HG03039 (cell line): ENCODE measurements at regions not wholly inside any gene's neighbourhood (a gene's known extent, or its start where the extent isn't known, plus 50 kb on each side); places are given as distances from the start of the nearest gene placed in this dataset.
"Not testable (repeated sequence)": the region's sequence is repeated elsewhere in the genome, so short reads cannot be mapped to it uniquely, and the experiment has no call there.

Experiments used
- ATAC-seq: cut with Tn5 transposase; IDR thresholded peaks from one replicate; pipeline ENCODE4 v1.9.1; 2021; ENCODE audit warnings: mild to moderate bottlenecking, moderate library complexity; ENCODE audit not compliant: unreplicated experiment

DNA sequence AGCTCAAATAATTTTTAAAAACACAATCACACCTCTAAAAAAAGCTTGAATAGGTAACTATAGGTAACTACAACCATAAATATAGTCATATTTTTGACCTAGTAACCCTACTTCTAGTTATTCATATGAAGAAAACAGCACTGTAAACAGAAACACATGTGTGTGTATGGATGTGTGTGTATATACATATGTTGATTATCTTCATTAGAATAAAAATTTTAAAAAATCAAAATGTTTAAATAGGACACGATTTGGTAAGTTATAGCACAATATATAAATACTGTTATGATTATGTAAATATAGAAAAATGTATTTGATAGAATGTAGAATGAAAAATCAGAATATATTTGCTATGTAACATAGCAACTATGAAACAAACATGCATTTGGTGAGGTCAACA, 258.1 kb upstream of the GK2 start:
- ATAC-seq: no peak

DNA sequence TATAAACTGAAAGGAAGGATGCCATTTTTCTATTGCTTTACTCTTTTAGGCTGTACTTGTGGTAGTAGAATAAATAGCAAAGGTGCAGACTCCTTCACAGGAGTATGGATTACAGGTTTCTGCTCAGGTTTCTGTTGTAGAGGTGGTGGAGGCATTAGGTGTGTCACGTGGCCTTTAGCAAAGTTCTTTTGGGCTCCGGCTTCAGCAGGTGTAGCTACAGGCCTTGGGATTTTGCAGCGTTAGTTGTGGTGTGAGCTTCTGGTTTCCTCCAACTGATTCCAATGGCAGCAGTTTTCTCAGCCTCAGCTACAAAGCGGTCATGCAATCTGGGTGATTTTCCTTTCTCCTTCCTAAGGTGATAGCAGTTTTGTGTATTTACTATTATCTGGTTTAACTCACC, 255.8 kb upstream of the GK2 start:
- ATAC-seq: no peak

DNA sequence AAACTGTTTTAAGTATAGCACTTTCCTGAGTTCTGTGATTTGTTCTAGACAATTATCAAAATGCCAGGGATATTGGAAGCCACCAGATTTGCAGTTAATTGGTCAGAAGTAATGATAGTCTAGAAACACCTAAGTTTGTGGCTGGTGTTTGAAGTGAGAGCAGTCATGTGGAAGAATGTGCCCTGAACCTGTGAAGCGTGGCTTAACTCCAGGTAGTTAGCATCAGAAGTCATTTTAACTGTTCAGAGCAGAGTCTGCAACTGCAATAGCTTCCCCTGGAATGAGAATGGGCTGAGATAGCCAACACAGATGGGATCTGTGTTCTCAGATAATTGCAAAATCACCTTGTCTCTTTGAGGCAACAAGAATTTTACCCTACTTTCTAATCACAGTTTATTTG, 255.1 kb upstream of the GK2 start:
- no peak for ATAC-seq

DNA sequence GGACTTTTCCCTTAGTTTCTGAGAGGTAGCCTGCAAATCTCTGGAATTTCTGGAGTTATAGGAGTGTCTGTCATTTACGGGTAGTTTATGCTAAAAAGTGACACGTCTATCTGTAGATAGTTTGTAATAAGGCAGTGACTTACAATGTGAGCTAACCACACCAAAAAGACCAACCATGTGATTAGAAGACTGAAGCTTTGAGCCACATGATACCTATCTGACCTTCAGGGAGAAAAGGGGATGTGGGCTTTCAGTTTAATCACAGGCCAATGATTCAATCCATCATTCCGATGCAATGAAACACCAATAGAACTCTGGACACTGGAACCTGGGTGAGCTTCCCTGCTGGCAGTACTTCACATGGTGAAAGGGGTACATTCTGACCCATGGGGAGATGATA, 254.6 kb upstream of the GK2 start:
- ATAC-seq: no peak

DNA sequence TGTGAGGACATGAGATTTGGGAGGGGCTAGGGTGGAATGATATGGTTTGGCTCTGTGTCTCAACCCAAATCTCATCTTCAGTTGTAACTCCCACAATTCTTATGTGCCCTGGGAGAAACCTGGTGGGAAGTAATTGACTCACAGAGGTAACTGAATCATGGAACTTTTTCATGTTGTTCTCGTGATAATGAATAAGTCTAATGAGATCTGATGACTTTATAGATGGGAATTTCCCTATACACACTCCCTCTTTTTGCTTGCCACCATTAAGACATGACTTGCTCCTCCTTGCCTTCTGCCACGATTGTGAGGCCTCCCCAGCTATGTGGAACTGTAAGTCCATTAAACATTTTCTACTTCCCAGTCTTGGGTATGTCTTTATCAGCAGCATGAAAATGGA, 253.2 kb upstream of the GK2 start:
- ATAC-seq: no peak

DNA sequence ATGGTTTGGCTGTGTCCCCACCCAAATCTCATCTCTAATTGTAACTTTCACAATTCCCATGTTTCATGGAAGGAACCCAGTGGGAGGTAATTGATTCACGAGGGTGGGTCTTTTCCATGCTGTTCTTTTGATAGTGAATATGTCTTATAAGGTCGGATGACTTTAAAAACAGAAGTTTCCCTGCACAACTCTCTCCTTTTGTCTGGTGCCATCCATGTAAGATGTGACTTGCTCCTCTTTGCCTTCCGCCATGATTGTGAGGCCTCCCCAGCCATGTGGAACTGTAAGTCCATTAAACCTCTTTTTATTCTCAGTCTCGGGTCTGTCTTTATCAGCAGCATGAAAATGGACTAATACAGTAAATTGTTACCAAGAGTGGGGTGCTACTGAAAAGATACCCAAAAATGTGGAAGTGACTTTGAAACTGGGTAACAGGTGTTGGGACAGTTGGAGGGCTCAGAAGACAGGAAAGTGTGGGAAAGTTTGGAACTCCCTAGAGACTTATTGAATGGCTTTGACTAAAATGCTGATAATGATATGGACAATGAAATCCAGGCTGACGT, 251.4 kb upstream of the GK2 start:
- ATAC-seq: not testable (repeated sequence)

DNA sequence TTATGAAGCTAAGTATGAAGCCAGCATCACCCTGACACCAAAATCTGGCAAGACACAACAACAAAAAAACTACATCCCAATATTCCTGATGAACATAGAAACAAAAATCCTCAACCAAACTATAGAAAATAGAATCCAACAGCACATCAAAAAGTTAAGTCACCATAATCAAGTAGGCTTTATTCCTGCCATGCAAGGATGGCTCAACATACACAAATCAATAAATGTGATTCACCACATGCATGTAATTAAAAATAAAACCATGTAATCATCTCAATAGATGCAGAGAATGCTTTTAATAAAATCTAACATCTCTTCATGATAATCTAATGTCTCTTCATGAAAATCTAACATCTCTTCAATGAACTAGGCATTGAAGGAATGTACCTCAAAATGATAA, 249.4 kb upstream of the GK2 start:
- no peak for ATAC-seq

DNA sequence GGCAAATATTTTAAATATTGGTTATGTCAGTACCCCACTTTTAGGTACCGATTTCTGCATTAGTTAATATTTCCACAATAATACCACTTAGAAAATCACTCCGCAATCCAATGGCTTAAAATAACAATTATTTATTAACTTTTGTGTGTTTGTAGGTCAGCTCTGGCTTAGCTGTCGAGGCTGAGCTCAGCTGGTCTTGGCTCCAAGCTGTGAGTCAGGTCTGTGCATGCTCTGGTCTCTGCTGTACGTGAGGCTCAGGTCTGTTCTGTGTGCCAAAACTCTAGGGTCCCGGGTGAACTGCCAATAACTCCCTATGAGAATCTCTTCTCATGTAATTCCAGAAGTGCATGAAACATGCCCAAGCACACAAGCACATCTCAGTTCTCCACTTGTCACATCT, 245.8 kb upstream of the GK2 start:
- no peak for ATAC-seq

DNA sequence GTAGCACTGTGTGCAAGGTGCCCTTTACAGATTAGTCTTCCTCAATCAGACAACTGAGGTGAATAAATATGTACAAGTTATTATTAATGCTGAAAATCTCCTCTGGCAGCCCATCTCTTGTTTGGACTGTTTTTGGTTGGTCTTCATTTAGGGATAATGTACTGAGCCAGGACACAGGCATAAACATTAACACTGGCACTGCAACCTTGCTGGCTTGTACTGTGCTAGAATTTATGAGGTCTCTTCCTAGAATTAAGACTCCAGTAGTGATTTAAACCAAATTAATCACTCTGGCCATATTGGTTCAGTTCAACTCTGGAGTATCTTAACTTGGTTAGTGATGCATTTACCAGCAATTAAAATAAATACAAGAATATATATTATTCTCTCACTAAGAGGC, 244.7 kb upstream of the GK2 start:
- no peak for ATAC-seq

DNA sequence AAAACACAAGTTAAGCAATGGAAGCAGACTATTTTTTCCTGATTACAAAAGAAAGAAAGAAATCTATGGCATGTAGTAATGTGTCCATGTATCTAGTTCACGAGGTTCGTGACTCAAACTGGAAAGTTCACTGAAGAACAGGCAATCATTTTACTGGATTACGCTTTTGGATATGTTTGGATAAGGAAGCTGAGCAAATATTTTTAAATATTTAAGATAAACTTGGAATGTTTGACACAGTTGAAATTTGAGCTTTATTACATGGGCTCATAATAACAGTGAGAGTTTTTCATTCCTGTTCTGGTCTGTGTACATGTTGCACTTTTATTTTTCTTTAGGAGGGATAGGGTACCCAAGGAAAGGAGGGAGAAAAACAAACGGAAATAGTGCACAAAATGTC, 244.2 kb upstream of the GK2 start:
- ATAC-seq: no peak

DNA sequence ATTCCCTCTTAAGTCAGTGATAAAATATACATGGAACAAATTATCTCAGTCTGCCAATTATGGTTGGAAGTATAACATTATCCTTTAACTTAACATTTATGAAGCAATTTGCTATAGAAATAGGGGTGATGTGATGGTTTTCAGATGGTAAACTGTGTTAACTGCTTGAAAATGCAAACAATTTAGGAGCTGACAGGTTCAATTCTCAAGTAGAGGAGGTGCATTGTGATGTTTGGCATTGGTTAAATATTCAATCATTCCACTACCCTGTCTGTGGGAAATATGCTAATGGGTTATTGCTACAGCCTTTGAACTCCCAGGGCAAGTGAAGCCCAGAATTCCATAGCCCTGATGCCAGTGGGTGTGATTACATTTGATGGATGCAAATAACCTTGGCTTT, 243.4 kb upstream of the GK2 start:
- no peak for ATAC-seq

DNA sequence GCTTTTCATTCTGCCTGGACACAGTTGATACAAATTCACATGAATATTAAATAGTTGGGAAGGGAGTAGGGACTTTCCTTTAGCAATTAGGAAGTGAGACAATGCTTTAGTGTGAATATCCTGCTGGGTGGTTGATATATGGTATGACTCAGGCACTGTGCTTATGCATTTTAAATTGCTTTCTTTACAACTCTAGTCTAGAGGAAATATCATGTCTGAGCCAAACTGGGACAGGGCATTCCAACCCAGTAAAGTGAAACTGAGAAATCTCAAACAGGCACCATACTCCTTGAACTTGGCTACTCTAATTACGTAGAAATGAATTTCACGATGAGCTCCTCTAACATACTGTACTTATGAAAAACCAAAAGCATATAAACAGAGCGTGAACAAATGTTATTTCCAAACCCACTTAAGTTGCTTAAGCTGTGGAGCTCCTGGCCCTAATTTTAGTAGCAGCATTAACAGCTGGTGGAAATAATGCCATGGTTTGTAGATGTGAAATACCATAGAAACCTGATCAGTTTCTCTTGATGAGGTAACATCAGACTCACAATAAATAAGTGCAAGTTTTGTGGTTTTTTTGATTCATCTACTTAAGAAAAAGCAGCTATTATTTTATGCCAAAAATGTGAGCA, 242.9 kb upstream of the GK2 start:
- no peak for ATAC-seq

DNA sequence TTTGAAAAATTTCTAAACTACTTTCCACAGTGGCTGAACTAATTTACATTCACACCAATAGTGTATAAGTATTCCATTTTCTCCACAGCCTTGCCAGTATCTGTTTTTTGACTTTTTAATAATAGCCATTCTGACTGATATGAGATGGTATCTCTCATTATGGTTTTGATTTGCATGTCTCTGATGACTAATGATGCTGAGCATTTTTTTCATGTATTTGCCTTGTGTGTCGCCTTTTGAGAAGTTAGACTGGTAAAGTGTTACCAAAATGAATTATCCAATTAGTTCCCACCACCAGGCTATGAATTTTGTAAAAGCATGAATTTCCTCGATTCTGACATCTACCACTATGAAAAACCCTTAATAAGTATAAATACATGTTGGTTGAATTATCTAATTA, 242.2 kb upstream of the GK2 start:
- ATAC-seq: no peak

DNA sequence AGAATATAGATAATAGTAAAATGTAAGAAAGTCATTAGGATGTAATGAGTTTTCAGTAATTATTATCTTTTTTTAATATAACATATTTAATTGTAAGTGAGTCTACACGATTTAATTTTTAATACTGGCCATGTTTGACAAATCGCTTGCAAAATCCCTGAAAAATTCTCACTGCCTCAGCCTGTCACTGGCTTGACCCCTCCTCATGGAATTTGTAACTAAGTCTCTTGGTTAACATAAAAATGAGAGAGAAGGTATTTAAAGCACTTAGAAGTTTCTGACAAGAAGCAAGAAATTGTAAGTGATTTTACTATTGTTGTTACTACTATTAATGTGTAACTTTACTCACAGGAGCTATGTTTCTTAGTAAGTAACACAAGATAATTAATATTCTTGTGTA, 237.9 kb upstream of the GK2 start:
- ATAC-seq: no peak

DNA sequence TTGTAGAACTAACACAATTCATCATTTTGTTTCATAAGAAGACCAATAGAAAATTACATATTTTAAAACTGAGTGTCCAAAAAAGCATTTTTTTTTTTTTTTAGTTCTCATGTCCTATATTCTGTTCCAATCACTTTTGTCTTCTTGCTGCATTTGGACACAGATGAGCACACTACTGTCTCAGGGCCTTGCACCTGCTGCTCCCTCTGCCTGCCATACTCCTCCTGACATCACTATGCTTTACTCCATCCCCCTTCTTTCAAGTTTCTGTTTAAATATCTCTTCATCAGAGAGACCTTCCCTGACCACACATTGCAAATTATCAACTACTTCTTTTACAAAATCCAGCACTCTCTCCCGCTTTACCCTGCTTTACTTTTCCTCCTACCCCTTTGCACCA, 230.7 kb upstream of the GK2 start:
- ATAC-seq: no peak

DNA sequence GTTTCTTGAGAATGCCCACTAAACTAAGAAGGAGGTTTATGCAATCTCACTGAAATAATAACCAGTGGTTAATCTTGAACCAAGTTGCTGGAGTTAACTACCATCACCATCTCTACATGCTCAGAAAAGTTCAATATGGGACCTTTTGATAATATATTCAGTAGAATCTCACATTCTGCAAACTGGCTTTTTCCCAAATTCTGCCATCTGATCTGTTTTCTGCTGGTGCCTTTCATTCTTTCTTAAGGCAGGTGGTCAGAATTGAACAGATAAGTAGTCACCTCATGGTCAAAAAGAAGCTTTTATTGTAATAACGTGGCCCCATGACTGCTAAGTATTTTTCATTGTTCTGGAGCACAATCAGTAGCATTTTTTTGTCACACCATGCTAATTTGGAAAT, 229.0 kb upstream of the GK2 start:
- ATAC-seq: no peak

DNA sequence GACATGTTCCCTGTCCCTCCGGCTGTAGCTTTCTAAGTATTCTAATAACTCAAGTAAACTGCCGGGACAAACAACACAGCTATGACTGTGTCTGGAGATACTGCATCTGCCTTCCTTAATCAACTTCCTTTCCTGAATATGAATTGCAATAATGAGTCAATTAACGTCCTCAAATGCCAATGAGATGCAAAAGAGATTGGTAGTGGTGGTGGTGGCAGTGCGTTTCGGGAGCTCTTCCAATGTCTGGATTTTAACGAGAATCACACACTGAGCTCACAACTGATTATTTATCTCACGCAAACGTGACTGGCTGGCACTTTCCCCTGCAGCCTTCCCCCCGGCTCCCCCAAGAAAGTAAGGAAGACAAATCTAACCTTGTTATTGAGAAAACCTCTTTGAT, 226.1 kb upstream of the GK2 start:
- no peak for ATAC-seq

DNA sequence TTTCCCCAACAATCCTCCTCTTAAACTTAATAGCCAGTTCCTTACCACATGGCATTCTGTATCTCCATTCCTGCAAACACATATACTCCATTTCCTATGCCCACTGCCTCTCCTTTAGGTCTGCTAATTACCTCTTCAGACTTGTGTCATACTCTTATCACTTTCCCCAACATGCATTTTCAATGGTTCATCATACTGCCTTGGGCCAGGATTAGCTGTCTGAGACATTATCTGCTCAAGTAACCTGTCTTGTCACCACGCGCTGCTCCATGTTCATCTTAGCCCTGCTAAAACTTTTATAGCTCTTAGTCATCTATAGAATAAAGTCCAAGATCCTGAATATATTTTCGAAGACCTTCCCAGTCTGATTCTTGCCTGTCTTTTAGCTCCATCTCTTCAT, 224.1 kb upstream of the GK2 start:
- no peak for ATAC-seq

DNA sequence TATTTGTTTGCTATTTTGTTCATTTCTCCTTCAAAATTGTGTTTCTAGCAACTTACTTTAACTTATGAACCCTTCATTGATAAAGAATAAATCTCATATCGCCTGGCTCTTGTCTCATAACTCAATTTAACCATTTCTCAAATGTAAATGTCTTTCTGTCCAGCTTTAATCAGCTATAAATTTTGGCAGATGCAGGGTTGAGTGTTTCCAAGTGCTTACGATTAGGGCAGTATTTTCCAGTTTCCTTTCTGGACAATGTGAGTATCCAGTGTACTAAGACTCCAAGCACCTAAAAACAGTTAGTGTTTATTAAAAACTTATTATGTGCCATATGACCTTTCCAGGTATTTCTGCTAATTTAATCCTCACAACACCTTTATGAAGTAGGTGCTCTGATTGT, 218.6 kb upstream of the GK2 start:
- no peak for ATAC-seq

DNA sequence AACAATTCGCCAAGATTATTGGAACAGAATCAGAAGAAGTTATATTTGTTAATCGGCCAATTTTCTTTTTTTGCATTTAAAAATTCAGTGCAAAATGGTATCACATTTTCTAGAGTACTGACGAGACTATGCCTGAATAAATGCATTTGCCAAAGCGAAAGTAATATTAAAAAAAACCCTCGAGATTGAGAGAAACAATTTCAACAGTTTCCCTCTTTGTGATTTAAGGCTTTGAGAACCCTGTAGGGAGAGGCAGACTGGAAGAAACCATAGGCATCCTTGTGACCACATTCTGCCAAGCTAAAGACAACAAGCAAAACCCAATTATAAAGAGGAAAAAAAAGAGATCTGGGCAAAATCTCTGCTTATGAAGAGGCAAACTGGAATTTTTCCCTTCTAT, 218.1 kb upstream of the GK2 start:
- ATAC-seq: no peak

DNA sequence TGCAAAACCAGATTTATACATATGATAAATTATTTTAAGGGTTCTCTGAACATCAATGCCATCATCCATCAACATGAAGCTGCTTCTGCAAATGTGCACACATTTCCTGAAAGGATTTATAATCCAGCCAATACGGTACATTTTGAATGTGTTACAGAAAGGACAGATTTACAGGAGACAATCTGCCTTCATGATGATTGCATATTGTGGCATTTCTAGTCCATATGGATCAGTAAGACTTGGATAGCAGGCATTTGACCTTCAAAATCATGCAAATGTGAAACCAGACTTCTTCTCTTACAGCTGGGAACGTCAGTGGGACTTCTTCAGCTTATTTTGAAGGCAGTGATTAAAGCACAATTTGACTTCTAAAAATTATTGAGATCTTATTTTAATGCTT, 217.3 kb upstream of the GK2 start:
- ATAC-seq: no peak

DNA sequence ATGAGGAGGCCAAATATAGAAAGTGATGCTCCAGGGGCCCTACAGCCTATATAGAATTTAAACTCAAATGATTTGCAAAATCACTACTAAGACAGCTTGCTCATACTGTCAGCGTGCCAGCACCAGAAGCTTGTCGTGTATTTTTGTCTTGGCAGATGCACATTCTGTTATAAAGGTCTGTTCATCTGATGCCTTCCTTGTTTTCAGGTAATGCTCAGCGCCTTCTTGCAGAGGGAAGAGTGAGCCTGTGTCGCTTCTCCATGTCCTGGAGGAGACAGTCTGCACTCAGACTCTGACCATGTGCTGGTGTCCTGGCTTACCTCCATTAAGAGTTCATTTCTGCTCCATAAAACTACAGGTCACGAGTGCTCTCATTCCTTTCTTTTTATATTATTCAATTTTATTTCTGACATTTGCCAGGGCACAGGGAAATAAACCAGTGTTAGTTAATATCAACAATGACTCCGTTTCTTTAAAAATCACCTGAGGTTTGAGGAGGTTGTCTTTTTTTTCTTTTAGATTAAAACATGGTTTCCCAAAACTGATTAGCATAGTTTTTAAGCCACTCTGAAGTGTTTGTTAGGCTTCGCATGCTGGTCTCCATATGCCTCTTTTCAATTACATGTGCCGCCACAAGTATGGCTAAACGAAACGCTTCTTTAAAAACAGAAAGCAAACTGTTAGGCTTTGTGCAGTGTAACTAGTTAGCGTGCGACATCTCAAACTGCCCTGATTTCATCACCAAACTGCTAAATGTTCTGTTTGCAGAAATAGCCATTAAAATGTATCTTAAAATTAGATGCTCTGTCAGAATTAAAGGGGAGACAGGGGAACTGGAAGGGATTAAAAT, 215.2 kb upstream of the GK2 start:
- no peak for ATAC-seq

DNA sequence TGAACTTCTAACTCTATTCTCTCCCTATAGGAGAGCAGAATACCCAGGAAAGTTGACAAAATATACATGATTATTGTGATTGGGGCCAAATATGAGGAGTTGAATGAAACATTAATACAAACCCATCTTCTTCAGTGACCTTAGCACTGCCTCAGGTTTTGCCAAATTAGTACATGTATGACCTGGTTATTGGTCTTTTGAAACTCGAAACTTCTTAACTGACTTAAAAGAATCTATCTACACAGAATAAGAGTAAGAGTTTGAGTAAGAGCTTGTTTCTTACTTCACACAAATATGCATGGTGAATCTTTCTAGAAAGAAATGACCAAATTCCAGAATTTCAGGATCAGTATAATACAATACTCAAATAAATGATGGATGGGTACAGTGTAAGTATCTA, 213.0 kb upstream of the GK2 start:
- no peak for ATAC-seq
